Activated effector memory CD4-positive, alpha-beta T cell treated with anti-CD3 and anti-CD28 coated beads, Interleukin-2, amount 50 U/mL, for 16 hours (primary cell): ENCODE measurements at regions not wholly inside any gene's neighbourhood (a gene's known extent, or its start where the extent isn't known, plus 50 kb on each side); places are given as distances from the start of the nearest gene placed in this dataset.

Source experiments
- DNase-seq: peaks from one replicate; pipeline ENCODE4 v3.0.0-alpha.2; 2020

- DNase-seq = no peak
Measured at GRCh38 chr2:220065581-220065980, 438.2 kb downstream of the SLC4A3 start.

DNA sequence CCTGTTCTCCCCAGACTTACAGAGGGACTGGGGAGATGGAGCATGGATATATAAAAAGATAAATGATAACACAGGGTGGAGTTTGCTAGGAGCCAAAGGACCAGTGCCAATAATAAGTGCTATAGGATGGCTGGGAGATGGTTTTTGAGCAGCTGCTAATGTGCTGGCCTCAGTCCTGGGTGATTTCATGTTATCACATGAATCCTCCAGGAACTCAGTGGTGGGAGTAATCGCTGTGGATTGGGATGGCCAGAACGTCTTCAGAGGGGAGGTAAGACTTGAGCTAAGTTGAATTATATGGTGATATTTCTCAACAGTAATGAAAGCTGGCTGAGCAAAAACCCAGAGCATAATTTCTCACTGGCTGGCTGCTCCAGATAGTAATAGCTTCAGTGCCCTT lies 441.4 kb downstream of the SLC4A3 start:
- DNase-seq = no peak

DNA sequence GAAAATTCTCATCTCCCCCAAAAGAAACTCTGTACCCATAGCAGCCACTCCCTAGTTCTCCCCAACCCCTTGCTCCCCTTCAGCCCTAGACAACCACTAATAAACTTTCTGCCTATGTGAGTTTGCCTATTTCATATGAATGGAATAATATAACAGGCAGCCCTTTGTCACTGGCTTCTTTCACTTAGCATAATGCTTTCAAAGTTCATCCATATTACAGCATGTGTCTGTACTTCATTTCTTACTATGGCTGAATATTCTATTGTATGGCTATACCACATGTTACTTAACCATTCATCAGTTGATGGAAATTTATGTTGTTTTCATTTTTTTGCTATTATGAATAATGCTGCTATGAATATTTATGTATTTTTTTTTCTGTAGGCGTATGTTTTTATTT lies 442.9 kb downstream of the SLC4A3 start:
- DNase-seq = no peak

DNA sequence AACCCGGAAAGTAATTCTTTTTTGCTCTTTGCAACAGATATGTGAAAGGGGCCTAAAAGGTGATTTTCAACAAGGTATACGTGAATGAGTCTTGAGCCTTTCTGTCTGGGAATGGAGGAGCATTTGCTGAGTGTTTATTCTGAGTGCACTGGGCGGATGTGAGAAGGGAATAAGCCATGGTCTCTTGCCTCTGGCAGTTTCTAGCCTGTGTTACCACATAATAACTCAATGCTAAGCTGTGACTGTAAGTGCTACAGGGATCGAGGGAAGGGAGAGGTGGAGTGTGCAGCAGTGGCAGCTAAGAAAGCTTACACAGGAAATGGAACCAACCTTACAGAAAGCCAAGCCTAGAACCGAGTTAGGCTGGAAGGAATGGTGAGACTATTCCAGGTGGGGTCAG lies 444.3 kb downstream of the SLC4A3 start:
- no peak for DNase-seq

GRCh38 chr2:220072669-220073220 lies 445.3 kb downstream of the SLC4A3 start:
- no peak for DNase-seq

- no peak for DNase-seq
Measured at GRCh38 chr2:220075835-220076234, 448.4 kb downstream of the SLC4A3 start.

GRCh38 chr2:220076734-220077133 lies 449.3 kb downstream of the SLC4A3 start:
- DNase-seq = no peak

DNA sequence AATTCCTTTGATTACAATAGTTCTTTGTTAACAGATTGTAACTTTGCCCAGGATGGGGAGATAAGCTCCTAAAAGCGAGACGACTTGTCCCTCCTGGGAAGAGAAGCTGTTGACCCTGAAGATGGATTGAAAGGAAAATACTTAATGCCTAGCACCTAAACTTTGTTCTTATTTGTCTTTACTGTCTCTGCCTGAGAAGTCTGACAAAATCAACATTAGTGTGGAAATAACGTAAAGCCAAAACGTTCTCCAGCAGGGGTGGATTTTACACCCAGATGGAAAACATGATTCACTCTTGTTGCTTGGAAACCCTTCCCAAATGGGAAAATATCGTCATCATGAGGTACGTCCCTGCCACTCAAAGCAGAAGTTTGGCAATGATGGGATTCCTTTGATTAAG lies 450.1 kb downstream of the SLC4A3 start:
- no peak for DNase-seq

DNA sequence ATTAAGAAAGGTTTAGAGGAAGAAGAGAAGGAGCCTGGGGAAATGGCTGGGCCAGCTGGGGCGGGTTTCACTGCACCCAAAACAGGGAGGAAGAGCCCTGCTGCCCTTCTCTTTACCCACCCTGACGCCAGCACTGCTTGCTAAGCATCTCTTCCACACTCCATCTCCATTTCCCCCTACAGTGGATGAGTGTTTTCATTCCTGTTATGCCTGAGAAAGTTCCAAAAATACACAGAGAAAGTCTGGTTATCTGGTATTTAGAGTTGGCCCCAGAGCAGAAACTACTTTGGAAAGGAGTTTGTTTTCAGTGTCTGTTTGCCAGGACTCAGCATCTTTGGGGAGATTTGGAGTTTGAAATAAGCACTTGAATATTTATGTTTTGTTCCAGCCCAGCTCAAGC lies 451.0 kb downstream of the SLC4A3 start:
- no peak for DNase-seq

- DNase-seq = no peak
Measured at GRCh38 chr2:220079595-220079994, 452.2 kb downstream of the SLC4A3 start.

DNA sequence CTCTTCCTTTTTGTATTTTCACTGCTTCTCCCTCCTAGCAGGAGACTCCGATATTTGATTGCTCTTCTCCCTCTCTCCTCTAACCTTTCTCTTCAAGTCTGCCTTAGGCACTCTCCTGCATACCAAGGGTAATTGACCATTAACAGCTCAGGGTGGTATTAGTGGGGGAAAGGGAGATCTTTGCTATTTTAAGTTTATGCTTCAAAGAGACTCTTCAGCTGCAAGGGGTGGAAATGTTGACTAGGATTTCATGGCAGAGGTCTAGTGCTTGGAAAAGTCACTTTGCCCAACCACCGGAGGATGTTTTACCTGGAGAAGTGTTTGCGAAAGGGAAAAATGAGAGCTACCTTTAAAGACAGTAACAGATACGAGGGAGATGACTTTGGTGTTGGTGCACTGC lies 453.7 kb downstream of the SLC4A3 start:
- no peak for DNase-seq

DNA sequence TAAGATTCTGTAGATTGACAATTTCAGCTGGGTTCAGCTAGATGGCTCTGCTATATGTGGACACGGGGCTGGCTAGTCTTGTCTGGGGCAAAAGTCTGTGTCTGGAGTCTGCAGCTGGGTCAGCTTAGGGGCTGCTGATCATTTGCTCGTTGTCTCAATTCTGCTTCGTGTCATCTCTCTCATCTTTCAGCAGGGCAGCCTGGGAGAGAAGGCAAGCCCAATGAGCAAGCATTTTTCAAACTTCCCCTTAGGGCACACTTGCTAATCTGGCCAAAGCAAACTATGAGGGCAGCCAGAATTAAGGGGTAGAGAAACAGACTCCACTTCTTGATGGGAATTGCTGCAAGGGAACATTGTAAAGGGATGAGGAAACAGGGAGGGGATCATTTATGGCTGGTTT lies 462.6 kb downstream of the SLC4A3 start:
- no peak for DNase-seq

GRCh38 chr2:220096406-220096805 lies 469.0 kb downstream of the SLC4A3 start:
- DNase-seq = no peak

GRCh38 chr2:220101980-220102379 lies 474.6 kb downstream of the SLC4A3 start:
- no peak for DNase-seq

GRCh38 chr2:220103596-220103995 lies 476.2 kb downstream of the SLC4A3 start:
- no peak for DNase-seq

GRCh38 chr2:220104871-220105351 lies 477.5 kb downstream of the SLC4A3 start:
- no peak for DNase-seq

GRCh38 chr2:220106065-220106464 lies 478.6 kb downstream of the SLC4A3 start:
- DNase-seq = no peak

GRCh38 chr2:220107380-220107791 lies 480.0 kb downstream of the SLC4A3 start:
- DNase-seq = no peak

DNA sequence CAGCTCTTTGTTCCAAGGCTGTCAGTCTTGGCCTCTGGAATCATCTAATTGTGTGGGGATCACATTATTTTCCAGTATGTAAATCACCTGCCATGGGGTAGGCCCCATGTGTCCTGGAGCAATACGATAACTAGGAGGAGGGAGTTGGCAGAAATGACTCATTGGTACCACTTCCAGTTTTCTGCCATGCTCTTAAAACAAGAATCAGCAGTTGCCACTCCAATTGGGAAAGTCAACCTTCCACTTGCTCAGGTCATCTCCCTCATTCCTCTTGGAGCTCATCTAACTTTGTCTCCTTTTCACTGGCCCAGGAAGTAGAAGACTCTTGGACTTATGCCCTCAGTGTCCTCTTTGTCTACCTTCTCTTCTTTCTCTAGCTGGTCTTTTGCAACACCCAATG lies 487.0 kb downstream of the SLC4A3 start:
- DNase-seq = no peak

DNA sequence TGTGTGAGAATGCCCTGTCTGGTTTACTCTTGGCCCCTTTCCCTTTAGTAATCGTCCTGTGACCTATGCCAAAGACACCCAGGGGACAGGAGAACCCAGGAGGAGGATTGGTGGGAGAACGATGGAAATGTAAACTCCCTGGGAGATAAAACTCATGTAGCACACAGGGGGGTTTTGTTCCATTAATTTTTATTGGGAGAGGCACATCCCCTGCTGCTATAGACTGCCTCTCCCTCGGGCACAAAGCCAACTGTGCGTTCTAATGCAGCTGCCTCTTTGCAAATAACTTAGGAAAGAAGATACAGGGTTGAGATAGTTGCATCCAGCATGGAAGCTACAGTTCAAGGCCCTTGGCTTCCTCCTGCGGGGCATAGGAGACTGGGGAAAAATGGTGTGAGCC lies 489.6 kb downstream of the SLC4A3 start:
- no peak for DNase-seq

- no peak for DNase-seq
Measured at GRCh38 chr2:220120041-220120440, 492.6 kb downstream of the SLC4A3 start.

DNA sequence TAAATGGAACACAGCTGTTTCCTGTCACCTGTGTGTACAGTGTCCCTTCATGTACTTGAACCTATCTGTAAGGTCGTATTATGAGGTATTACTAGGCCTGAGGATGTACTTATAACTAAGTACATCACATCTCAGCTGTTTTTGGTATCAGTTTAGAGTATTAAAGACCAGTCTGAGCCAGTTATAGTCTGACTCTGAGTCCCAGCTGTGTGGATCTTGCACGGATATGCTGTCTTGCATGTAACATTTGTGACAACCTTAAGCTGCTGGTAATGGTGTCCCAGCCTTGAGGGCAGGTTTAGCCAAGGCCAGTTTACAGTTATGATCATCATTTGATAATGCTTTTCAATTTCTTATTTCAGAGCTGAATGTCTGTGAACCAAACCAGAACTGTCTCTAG lies 496.3 kb downstream of the SLC4A3 start:
- DNase-seq = no peak

DNA sequence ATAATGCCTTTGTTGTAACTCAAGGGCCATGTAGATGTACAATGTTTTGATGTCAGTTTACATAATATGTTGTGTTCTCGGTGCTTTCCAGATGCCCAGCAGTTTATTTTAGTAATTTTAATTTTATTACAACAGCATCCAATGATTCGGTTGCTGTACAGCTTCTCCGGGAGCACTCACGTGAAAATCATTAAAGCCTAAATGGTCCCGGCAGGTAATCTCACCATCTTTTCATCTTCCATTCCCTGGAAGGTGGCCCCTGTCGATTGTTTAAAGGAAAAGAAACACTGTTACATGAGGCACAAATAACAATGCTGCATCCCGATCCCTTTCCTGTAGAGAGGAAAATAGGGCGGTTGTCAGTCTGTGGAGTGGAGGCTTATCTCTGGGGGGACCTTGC lies 498.1 kb downstream of the SLC4A3 start:
- DNase-seq = no peak

GRCh38 chr2:220127311-220127710 lies 499.9 kb downstream of the SLC4A3 start:
- DNase-seq = no peak

DNA sequence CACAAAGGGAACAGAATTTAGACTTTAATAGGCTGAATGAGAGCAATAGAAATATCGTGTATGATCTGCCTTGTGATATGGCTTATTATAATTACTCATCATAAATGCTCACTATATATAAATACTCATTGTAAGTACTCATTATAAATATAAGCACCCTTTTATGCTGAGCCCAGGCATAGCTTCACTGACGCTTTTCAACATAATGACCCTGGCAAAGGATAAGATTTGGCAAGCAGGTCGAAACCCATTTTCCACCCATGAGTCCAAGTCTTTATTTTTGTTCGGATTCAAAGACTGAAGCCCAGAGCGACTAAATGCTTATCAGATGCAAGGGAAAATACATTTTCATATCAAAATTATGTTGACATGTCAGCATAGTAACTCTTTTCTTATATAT lies 500.4 kb downstream of the SLC4A3 start:
- DNase-seq = no peak

GRCh38 chr2:220129391-220129790 lies 502.0 kb downstream of the SLC4A3 start:
- no peak for DNase-seq
